HG03108 (cell line): ENCODE measurements at regions not wholly inside any gene's neighbourhood (a gene's known extent, or its start where the extent isn't known, plus 50 kb on each side); places are given as distances from the start of the nearest gene placed in this dataset.

Experiments
- ATAC-seq: cut with Tn5 transposase; IDR thresholded peaks from one replicate; pipeline ENCODE4 v1.9.1; 2021; ENCODE audit warnings: moderate library complexity; ENCODE audit not compliant: unreplicated experiment

DNA sequence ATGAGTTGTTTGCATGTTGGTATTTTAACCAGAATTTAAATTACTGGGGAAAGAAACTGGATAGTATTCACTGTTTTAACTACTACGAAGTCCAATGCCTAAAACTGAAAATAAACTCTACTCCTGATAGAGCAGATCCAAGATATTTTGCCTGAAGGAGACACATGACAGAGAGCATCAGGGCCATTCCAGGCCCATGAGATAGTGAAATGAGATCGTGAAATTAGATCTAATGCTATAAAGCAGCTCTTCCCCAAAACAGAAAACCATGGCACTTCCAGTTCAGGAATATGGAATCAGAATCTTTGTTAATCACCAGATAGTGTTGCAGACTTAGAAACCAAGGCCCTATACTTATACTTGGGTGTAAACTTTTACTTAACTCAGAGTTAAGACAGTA lies 124.3 kb upstream of the CACNA2D1 start:
- no peak for ATAC-seq

DNA sequence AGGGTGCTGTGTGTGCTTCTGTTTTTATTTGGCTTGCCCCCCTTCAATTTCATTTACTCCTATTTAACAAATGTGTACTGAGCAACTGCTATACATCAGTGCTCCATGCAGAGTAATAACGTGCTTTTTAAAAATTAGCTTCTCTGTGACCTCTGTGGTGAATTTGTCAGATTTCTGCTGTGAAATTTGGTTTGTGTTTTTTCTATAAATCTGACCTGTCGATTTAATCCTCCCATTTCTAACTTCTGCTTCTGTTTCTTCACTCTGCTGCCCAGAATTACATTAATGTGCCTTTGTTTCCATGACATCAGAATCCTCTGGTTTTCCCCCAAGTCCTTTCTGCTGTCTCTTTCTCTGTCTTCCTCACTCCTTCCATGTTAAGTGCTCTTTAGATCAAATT lies 123.8 kb upstream of the CACNA2D1 start:
- ATAC-seq, result no peak

DNA sequence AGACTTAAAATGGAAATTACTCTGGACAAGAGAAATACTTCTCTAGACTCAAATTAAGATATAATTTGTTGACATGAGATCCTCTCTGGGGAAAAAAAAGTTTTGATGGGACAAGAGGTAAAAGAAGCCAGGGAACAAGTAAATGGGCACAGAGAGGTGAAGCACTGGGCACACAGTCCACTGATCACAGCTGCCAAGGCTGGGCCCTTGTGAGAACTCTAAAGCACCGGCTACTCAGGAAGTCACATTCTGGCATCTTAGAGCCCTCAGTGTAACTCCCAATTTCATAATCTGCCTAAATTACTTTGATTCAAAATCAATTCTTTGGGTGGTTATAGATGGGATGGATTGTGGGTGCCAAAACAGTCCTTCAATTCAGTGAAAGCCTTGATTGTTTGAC lies 123.2 kb upstream of the CACNA2D1 start:
- no peak for ATAC-seq

DNA sequence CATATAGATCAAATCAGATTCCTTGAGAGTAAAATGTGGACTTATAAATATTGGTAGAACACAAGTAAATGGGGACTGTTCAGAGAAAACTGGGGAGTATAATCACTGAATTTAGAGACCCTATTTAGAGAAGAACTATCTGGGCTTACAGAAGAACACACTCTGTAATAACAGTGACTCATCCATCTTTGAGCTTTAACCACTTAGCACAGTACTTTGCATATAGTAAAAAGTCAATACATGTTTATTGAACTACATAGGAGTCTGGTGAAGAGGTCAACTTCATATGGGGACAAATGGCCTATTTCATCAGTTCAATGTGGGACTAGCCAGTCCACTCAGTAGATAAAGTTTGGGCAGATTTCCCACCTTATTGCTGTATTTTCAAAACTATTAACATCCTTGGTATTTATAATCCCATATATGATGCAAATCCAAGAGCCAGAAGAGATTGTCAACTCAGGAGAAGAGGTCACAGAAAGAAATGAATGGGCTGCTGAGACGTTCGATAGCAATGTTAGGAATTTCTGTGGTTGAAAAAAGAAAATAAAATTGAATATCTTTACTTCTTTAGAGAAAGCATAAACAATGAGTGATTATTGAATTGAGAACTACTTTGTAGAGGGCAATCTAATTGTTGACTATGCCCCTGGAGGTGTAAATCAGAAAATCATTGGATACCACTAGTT lies 119.3 kb upstream of the CACNA2D1 start:
- ATAC-seq, result no peak

DNA sequence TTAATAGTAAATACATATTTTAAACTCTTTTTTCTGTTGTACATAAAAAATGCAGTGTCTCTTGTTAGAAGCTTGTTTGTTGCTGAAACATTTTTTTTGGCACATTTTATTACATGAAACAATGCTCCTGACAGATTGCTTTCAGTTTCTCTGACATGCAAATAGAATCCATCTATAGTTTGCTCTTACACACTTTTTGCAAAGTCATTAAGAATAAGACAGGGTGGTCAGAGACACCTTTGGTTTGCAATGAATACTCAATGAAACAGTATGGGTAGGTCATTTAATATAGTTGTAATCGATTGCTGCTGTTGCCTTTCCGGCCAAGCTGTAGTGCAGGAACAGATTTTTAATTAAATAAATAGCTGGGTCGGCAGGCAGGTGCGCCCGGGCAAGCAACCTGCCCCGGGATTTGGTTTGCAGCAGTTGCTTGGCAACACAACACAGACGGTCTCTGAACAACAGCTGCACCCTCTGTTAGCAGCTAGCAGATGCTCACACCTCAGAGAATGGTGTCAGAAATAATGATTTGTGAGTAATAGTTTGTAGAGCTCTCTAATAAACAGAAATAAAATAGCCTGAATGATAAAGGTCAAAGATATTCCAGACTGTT lies 115.7 kb upstream of the CACNA2D1 start:
- no peak for ATAC-seq

DNA sequence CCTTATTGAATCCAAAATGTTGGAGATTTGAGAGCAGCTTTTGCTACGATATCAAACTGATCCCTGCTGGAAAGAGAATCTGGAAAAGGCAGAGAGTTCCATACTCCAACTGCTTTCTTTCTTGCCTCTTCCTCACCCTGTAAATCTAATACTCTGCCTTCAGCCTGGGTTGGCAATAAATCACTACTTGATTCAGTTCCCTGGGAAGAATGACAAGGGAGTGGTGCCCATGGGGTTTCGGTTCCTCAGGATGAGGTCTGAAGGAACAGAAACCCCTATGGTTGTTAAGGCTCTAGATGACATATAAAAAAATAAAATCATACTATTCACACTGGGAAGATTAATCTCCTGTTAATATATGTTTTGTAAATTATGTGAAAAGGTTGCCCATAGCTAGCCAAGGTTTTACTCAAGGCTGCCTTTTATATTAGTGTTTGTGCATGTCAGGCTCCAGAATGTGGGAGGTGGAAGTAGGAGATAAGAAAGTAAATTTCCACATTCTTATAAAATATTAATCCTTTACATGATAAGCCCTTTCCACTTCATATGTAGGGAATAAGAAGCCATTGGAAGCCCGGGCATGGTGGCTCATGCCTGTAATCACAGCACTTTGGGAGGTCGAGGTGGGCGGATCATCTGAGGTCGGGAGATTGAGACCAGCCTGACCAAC lies 106.2 kb upstream of the CACNA2D1 start:
- ATAC-seq, result no peak

DNA sequence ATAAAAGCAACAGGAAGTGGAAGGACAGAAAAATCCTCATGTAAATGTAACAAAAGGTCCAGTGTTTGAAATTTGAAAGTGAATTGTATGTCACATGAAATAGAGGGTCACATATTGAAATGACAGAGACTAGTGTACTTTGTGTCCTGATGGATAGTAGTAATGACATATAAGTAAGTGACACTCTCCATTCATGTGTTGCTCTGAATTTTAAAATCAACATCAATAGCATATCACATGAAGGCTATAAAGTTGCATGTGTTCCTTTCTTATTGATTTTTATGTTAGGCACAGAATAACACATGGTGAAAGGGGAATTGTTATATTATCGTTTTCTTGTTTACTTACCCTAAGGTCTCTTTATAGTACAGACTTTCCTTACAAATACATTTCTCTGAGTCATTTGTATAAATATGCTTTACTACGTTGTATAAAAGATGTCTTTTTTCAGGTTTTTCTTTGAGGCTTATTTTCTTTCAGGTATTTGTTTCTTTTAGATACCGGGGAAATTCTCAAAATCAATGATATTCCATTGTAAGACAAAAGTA lies 104.6 kb upstream of the CACNA2D1 start:
- ATAC-seq, result no peak

DNA sequence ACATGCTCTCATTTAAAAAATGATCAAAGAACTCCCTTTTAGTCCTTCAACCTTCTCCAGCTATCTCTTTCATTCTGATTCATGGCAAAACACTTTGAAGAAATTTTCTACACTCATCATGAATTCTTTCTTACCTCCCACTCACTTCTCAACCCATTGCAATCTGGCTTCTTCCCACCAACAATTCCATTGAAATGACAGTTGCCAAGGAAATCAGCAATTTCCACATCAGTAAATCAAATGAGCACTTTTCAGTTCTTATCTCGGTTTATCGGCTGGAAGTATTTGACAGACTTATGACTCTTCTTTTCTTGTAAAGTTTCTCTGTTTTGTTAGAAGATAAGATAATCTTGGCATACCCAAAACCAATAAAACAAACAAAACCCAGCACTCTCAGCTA lies 99.1 kb upstream of the CACNA2D1 start:
- ATAC-seq, result no peak

DNA sequence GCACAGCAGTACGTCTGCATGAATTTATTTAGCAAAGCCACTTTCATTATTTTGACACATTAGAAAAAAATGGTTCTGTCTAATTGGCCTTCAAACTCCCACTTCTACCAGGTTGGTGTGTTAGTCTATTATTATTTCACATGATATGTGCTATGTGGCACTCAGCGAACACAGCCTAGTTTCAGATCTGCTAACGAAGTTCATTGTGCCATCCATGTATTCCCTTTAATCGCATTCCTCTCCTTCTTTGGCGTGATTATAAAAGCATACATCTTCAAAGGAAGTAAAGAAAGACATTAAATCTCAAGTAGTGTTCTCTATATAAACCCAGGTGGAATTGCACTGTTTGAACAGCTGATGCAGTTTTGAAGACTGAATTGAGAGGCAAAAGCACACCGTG lies 96.4 kb upstream of the CACNA2D1 start:
- ATAC-seq, result no peak

DNA sequence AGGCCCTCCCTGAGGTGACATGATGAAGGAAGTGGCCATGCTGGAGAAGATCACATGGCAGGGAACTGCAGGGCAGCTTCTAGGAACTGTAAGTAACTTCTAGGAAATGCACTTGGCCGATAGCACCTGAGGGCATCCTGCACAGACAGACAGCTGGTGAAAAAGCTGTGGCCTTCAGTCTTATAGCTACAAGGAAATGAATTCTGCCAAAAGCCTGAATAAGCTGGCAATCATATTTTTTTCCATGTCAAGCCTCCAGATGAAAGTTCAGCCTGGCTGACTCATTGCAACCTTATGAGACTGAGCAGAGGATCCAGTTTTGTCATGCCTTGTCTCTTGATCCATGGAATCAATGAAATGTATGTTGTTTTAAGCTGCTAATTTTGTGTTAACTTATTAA lies 91.1 kb upstream of the CACNA2D1 start:
- no peak for ATAC-seq

DNA sequence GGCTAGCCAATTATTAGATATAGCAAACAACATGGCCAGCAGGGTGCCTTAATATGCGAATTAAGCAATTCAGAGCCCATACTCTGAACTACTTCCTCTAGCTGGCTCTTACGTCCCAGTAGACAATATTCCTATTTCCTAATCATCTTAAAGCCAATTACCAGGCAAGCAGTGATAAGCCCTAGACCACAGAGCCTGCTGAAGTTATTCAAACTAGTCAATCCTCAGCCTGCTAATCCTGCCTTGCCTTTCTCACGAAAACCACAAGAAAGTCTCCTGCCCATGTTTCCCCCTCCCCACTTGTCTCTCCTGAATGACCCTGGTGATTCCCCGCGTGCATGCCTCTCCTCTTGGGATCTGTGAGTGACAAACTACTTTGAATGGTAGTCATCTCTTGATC lies 86.8 kb upstream of the CACNA2D1 start:
- no peak for ATAC-seq

DNA sequence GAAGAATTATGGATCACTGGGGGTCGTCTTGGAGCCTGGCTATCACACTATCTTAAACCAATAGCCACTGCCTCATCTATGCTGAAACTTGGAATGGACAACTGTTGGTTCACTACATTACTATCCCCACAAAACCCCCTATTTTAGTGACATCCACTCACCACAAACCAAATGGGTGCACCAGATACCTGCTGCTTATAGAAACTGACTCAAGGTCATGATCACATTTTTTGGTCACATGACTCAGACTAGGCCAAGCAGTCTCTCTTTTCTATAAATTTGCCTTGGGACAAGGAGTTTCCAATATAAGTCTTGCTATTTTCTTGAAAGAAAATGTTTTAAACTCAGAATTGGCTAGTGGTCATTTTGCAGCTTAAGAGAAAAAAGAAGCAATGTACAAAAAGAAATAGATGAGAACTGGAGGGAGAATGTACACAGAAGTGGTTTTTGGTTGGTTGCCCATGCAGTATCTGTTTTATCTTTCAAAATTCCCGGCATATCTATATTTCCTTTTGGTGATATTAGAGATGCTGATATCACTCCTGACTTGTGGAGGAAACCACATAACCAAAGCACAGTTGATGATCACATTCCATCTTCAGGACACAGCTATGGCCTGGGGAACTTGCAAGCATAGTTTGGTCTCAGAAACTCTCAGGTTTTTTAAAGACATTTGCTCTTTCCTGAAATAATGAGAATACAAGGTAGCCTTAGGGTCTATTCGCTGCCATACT lies 85.2 kb upstream of the CACNA2D1 start:
- no peak for ATAC-seq

DNA sequence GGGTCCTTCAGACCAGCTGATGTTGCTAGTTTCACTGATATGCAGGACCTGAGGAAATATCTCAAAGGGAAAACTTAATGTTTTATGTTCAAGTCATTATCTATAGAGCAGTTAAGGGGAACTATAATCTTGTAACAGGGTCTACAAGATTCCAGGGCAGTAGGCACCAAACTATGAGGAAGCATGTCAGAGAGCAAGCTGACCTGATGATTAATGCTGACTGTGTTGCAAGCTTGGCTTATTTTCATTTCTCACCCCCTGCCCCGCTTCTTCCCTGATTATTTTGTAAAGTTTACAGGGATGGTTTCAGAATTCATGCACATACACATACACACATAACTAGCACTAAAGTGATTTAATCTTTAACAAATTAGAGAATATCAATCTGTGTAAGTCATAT lies 84.3 kb upstream of the CACNA2D1 start:
- no peak for ATAC-seq

DNA sequence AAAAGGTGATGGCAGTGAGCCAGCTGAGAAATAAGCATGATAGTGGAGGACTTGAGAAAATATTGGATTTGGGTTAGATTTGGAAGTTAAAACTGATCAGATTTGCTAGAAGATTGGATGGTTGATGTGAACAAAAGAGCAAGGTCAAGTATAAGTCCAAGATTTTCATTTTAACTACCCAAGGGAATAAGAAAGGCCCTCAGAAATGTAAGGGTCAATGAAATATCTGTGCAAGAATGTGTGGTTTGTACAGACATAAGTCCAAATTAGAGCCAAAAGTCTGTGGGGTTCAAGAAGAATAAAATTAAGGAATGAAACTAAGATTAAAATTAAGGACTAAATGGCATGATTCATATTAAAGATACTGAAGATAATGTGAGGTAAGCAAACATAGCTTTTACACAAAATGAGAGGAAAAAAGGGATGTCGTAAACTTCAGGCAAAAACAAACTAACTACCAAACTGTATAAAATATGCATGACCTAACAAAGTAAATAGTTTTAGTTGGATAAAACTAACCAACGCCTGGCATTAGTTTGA lies 78.4 kb upstream of the CACNA2D1 start:
- ATAC-seq, result no peak

DNA sequence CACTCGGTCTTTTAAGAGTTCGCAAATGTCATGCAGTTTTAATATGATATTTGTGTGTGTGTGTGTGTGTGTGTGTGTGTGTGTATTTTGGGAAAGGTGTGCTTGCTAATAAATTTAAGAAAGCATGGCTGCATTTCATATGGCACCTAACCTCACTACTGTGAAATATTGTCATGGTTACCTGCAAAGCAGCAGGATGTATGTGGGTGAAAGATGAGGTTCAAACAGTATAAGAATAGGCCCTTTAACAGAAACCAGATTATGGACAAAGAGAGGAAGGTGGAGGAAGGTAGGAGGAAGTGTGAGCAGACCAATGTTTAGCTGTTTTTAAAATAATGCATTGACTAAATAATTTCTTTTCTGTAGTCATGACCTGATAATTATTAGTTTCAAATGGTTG lies 73.5 kb upstream of the CACNA2D1 start:
- no peak for ATAC-seq

DNA sequence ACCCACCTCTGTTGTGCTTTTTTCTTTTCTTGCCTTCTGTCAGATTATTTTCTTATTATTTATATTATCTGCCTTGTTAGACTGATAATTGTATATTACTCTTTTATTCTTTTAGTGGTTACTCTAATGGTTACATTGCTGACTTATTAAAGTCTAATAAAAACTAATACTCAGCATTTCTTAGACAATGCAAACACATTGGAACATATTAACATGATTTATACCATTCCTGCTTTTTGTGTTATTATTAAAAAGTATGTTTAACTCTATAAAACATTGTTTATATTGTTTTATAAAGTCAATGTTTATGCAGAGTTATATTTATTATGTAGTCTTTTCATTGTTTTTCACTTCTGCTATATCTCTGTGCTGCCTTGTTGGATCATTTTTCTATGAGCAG lies 68.0 kb upstream of the CACNA2D1 start:
- ATAC-seq, result no peak

DNA sequence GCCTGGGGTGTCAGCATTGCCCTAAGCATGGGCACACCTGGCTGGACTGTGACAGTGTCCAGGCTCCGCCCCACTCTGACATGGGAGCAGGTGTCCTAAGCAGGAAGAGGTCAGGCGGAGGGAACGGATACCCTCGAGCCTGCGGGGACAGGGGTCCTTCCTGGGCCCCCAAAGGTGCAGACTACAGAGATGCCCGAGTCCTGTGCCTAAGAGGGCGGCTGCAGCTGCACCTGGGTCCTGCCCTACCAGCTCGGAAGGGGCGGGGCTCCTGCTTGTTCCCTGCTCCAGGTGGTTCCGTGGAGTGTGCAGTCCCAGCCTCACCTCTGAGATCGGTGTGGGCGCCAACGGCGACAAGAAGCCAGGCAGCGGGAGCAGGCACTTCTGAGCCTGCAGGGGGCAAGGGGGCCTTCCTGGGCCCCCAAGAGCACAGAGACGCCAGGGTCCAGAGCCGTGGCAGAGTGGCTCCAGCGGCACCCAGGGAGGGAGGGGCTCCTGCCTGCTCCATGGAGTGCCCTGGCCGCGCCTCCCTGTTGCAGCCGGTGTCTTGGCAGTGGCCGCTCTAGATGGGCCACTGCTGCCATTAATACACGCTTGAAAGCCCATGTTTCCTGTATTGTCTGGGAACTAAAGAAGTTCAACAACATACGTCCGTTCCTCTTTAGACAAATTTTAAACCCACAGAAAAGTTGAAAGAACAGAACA lies 64.5 kb upstream of the CACNA2D1 start:
- ATAC-seq, result no peak

DNA sequence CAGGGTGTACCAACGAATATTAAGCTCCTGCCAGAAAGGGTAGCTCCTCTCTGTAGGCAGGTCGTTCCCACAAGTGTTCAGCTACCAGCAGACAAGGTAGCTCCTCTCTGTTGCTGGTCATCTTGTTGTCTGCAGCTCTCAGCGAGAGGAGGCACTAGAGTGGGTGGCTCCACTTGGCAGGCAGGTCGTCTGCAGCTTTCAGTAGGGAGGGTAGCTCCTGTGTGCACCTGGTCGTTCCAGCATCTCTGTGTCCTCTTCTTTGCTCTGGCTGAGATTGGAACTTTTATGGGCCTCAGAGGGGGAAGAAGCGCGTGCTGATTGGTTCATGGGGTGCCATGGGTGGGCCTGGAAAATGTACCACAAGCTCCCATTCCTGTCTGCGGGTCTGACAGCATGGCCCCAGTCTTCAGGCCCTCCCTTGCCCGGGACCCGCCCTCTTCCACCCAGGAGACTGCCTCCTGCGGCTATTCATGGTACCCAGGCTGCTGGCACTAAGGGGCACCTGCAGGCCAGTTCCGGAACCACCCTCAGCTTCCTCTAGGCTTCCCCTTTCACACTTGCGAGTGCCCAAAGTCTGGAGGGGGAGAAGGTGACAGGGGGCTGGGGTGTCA lies 63.9 kb upstream of the CACNA2D1 start:
- ATAC-seq, result no peak

DNA sequence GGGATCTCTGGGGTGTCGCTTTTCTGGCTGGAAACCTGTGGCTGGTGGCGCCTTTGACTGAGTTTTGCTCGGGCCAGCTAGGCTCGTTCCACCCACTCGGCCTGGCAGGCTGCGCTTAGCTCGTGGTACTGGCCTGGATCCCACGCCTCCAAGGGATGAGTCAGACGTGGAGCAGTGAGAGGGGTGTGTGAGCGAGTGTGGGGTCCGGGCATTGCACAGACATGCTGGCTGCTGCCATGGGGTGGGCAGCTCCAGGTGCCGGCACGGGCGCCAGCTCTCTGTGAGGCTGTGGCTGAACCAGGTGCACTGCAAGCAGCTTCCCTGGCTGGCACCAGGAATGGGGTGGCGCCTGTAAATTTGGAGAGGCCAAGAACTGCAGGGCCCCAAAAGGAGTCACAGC lies 63.1 kb upstream of the CACNA2D1 start:
- no peak for ATAC-seq

DNA sequence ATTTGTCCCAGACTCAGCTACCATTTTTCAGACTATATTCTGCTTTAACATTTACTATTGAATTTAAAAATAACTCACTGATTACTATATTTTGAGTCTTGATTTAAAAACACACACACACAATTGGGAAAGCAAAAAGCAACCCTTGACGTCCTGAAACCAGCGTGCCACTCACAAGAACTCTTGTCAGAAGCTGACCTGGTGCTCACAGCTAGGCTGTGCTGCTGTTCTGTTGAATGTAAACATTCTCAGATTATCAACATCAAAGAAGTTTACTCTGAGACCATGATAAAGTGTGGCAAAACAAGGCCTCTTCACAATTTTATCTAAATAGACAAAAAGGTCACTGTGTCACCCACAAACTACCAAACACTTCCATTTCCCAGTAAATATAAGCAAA lies 62.6 kb upstream of the CACNA2D1 start:
- no peak for ATAC-seq
